KBM-7 (cell line): ENCODE measurements at regions not wholly inside any gene's neighbourhood (a gene's known extent, or its start where the extent isn't known, plus 50 kb on each side); places are given as distances from the start of the nearest gene placed in this dataset.
"Not testable (repeated sequence)": the region's sequence is repeated elsewhere in the genome, so short reads cannot be mapped to it uniquely, and the experiment has no call there.

ENCODE experiments used
- DNase-seq: peaks from one replicate; pipeline ENCODE4 v3.0.0-alpha.2; 2015
- in situ Hi-C: fragments of 300-500 bp; cut with MboI; formaldehyde crosslinking; loops from 2 replicates; pipeline ENCODE4 v1.14.3; 2020; ENCODE audit warnings: low sequenced_read_pairs, low pct_unique_long_range_greater_than_20kb, mixed read lengths

DNA sequence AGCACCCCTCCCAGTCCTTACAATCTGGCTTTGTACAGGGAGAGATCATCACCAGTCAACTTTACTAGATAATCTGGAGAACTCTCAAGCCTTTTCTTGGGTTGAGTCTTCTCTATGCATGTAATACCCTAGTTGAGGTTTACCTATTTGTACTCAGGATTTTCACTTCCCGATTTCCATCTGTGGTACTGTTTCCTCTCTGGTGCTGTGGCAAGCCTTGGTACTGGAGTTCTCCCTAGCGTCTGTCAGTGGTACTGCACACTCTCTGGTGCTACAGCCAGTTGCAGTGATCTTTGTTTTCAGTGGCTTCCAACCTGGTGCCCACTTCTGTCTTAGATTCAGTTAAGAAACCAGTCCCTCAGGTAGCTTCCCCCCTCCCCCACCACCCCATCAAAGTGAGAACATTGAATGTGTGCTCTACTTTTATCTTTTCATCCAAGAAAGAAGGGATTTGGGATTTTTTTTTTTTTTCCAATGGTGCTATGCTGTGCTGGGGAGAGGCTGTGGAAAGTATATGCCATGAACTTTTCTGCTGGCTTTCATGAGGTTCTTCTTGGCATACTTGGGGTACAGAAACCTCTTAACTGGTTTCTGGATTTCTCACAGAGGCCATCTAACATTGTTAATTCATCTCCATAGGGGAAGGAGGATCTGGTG is 69.4 kb upstream of the EVL start:
- in situ Hi-C loops = no loop called here

GRCh38 chr14:99996951-99997571 is 68.2 kb upstream of the EVL start:
- in situ Hi-C loops = no loop called here
- no peak for DNase-seq

More for the DNA sequence above, 69.4 kb upstream of the EVL start:
- DNase-seq = peak; percentile 83

DNA sequence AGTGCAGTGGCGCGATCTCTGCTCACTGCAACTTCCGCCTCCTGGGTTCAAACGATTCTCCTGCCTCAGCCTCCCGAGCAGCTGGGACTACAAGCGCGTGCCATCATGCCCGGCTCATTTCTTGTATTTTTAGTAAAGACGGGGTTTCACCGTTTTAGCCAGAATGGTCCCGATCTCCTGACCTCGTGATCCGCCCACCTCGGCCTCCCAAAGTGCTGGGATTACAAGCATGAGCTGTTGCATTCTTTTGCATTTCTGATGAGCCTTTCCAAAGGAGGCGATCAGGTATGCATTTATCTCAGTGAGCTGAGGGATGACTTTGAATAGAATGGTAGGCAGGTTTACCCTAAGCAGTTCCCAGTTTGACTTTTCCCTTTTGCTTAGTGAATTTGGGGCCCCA is 64.8 kb upstream of the EVL start:
- in situ Hi-C loops = not testable (repeated sequence)

GRCh38 chr14:100004392-100004791 is 60.8 kb upstream of the EVL start:
- DNase-seq = no peak
- in situ Hi-C loops = no loop called here

More for the DNA sequence above, 64.8 kb upstream of the EVL start:
- not testable (repeated sequence) for DNase-seq

- in situ Hi-C loops = no loop called here
Measured at GRCh38 chr14:100007254-100007653, 58.0 kb upstream of the EVL start.

DNA sequence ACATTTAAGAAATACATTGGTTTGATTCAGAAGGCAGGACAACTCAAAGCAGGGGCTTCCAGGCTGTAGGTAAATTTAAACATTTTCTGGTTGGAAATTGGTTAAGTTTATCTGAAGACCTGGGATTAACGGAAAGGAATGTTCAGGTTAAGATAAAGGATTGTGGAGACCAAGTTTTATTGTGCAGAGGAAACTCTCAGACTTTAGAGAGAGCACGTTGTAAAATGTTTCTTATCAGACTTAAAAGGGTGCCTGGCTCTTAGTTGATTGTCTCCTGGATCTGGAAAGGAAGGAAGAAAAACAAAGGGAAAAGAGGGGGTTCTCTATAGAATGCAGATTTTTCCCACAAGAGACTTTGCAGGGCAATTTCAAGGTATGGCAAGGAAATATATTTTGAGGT is 55.4 kb upstream of the EVL start:
- DNase-seq, in situ Hi-C loops: not testable (repeated sequence)

More at GRCh38 chr14:100007254-100007653, 58.0 kb upstream of the EVL start:
- DNase-seq = peak; percentile 44

- in situ Hi-C loops = no loop called here
- no peak for DNase-seq
Measured at GRCh38 chr14:100010679-100011078, 54.5 kb upstream of the EVL start.

DNA sequence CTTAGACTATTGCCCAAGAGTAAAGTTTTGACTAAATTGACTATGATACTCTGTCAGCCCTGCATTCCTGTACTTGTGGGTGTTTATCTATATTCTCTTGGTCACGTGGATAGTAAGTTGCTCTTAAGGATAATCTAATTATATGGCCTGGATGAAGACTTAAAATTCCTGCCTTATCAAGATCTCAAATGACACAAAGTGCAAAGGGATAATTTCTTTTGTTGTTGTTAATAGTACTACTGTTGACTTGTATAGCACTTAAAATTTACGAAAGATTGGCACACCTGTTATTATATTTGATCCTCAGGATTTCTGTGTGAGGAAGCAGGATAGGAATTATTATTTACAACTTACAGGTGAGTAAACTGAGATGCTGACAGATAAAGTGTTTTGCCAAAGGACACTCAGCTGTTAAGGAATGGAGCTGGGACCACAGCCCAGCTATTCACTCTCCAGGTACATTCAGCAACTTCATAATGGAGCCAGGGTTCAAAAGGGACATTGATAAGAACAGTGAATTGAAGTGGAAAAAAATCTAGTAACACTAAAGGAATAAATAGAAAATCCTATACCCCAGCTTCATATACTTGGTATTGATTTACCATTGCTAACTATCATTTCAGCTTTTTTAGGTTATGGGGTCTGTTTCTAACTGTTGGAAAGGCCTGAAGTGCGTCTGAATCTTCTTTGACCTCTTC is 53.4 kb upstream of the EVL start:
- DNase-seq = no peak
- in situ Hi-C loops = no loop called here

- in situ Hi-C loops = no loop called here
- no peak for DNase-seq
Measured at GRCh38 chr14:100012478-100013327, 52.5 kb upstream of the EVL start.

GRCh38 chr14:100015251-100015655 is 50.0 kb upstream of the EVL start:
- in situ Hi-C loops = no loop called here
- peak; percentile 83 for DNase-seq
